ENCODE measurements at regions not wholly inside any gene's neighbourhood (a gene's known extent, or its start where the extent isn't known, plus 50 kb on each side); places are given as distances from the start of the nearest gene placed in this dataset.

- no peak overlapping the region for H3K4me3 ChIP-seq (ENCODE audit: low read length)
- no peaks in the 10 kb centered on the region for H3K4me1 ChIP-seq (ENCODE audit: low read length)
- H2AFZ ChIP-seq (ENCODE audit: low read depth, low read length) = no peak overlapping the region
- no peaks in the 10 kb centered on the region for H4K20me1 ChIP-seq (ENCODE audit: insufficient read depth, low read length)
- no peaks in the 10 kb centered on the region for H3K27me3 ChIP-seq (ENCODE audit: low read depth, low read length)
- H3K9me3 ChIP-seq (ENCODE audit: insufficient read depth, low read length) = no peaks in the 10 kb centered on the region
- H3K36me3 ChIP-seq (replicated peaks; ENCODE audit: low read depth, low read length) = no peaks in the 10 kb centered on the region
- H3K9ac ChIP-seq (ENCODE audit: low read length) = no peak overlapping the region
- H3K4me2 ChIP-seq (ENCODE audit: low read length) = no peak overlapping the region
- TF ChIP-seq EZH2phosphoT487 (IDR thresholded peaks at IDR 0.05; ENCODE audit: low read depth) (no peak), CTCF (IDR thresholded peaks at IDR 0.05; ENCODE audit: low read depth, low read length) (no peak)
- H3K79me2 ChIP-seq (ENCODE audit: low read length) = no peaks in the 10 kb centered on the region
- H3K27ac ChIP-seq (ENCODE audit: low read length) = no peak overlapping the region
These were observed 239.0 kb upstream of the KLHL29 start for GRCh38 chr2:23146011-23146410.

- TF ChIP-seq CTCF (IDR thresholded peaks at IDR 0.05; ENCODE audit: low read depth, low read length) (no peak), EZH2phosphoT487 (IDR thresholded peaks at IDR 0.05; ENCODE audit: low read depth) (no peak)
- Histone ChIP-seq H4K20me1 (ENCODE audit: insufficient read depth, low read length) (no peaks in the 10 kb centered on the region), H3K4me1 (ENCODE audit: low read length) (no peaks in the 10 kb centered on the region), H3K9ac (ENCODE audit: low read length) (no peak overlapping the region), H2AFZ (ENCODE audit: low read depth, low read length) (no peak overlapping the region), H3K27me3 (ENCODE audit: low read depth, low read length) (no peaks in the 10 kb centered on the region), H3K4me2 (ENCODE audit: low read length) (no peak overlapping the region), H3K4me3 (ENCODE audit: low read length) (no peak overlapping the region), H3K79me2 (ENCODE audit: low read length) (no peaks in the 10 kb centered on the region), H3K36me3 (replicated peaks; ENCODE audit: low read depth, low read length) (no peaks in the 10 kb centered on the region), H3K27ac (ENCODE audit: low read length) (no peak overlapping the region), H3K9me3 (ENCODE audit: insufficient read depth, low read length) (no peaks in the 10 kb centered on the region)
These were observed 236.6 kb upstream of the KLHL29 start for GRCh38 chr2:23148342-23148741.

- H3K79me2 ChIP-seq (ENCODE audit: low read length) = no peaks in the 10 kb centered on the region
- H3K4me3 ChIP-seq (ENCODE audit: low read length) = no peak overlapping the region
- no peaks in the 10 kb centered on the region for H4K20me1 ChIP-seq (ENCODE audit: insufficient read depth, low read length)
- no peaks in the 10 kb centered on the region for H3K4me1 ChIP-seq (ENCODE audit: low read length)
- H3K27me3 ChIP-seq (ENCODE audit: low read depth, low read length) = no peaks in the 10 kb centered on the region
- H3K9me3 ChIP-seq (ENCODE audit: insufficient read depth, low read length) = no peaks in the 10 kb centered on the region
- no peak overlapping the region for H3K9ac ChIP-seq (ENCODE audit: low read length)
- H3K27ac ChIP-seq (ENCODE audit: low read length) = no peak overlapping the region
- no peak overlapping the region for H2AFZ ChIP-seq (ENCODE audit: low read depth, low read length)
- no peak for TF ChIP-seq EZH2phosphoT487 (IDR thresholded peaks at IDR 0.05; ENCODE audit: low read depth)
- TF ChIP-seq CTCF (IDR thresholded peaks at IDR 0.05; ENCODE audit: low read depth, low read length) = no peak
- H3K4me2 ChIP-seq (ENCODE audit: low read length) = no peak overlapping the region
- H3K36me3 ChIP-seq (replicated peaks; ENCODE audit: low read depth, low read length) = no peaks in the 10 kb centered on the region
These were observed 235.2 kb upstream of the KLHL29 start for GRCh38 chr2:23149777-23150176.

- Histone ChIP-seq H3K4me3 (ENCODE audit: low read length) (no peak overlapping the region), H3K79me2 (ENCODE audit: low read length) (no peaks in the 10 kb centered on the region), H3K4me2 (ENCODE audit: low read length) (no peak overlapping the region), H3K9ac (ENCODE audit: low read length) (no peak overlapping the region), H3K27ac (ENCODE audit: low read length) (no peak overlapping the region), H3K9me3 (ENCODE audit: insufficient read depth, low read length) (no peaks in the 10 kb centered on the region), H3K4me1 (ENCODE audit: low read length) (no peaks in the 10 kb centered on the region), H4K20me1 (ENCODE audit: insufficient read depth, low read length) (no peaks in the 10 kb centered on the region), H3K36me3 (replicated peaks; ENCODE audit: low read depth, low read length) (no peaks in the 10 kb centered on the region), H2AFZ (ENCODE audit: low read depth, low read length) (no peak overlapping the region), H3K27me3 (ENCODE audit: low read depth, low read length) (no peaks in the 10 kb centered on the region)
- TF ChIP-seq CTCF (IDR thresholded peaks at IDR 0.05; ENCODE audit: low read depth, low read length) (no peak), EZH2phosphoT487 (IDR thresholded peaks at IDR 0.05; ENCODE audit: low read depth) (no peak)
These were observed 231.5 kb upstream of the KLHL29 start for GRCh38 chr2:23153484-23153883.
